ENCODE measurements at regions not wholly inside any gene's neighbourhood (a gene's known extent, or its start where the extent isn't known, plus 50 kb on each side); places are given as distances from the start of the nearest gene placed in this dataset.
"Not testable (repeated sequence)": the region's sequence is repeated elsewhere in the genome, so short reads cannot be mapped to it uniquely, and the experiment has no call there.

DNA sequence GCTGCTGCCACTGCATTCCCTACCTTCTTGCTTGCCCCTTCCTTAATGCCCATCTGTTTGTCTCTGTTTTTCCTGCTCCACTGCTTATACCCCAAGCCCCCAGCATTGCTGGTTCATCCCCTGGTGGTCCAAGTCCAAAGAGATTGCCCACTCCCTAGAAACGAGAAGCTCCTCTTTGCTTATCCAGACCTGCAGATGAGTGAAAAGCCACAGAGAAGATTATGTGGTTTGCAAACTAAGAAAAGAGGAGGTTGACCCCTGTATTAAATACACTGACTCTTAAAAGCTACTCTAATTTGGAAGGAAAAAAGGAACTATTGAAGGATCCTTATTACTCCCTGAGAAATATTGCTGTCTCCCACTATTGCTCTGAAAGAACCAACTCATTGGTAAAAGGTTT is 146.8 kb upstream of the RAB4A start:
- DNase-seq (ENCODE audit: low read depth in 2 of 2, low spot score in 1 of 2): no peak

- no peak for DNase-seq (ENCODE audit: low read depth in 2 of 2, low spot score in 1 of 2)
Observed at GRCh38 chr1:229124520-229125124, 146.3 kb upstream of the RAB4A start.

GRCh38 chr1:229127301-229127700 is 143.6 kb upstream of the RAB4A start:
- no peak for DNase-seq (ENCODE audit: low read depth in 2 of 2, low spot score in 1 of 2)

- no peak for DNase-seq (ENCODE audit: low read depth in 2 of 2, low spot score in 1 of 2)
Observed at GRCh38 chr1:229128066-229128608, 142.8 kb upstream of the RAB4A start.

GRCh38 chr1:229129301-229130027 is 141.4 kb upstream of the RAB4A start:
- no peak for DNase-seq (ENCODE audit: low read depth in 2 of 2, low spot score in 1 of 2)

GRCh38 chr1:229130028-229130668 is 140.8 kb upstream of the RAB4A start:
- no peak for DNase-seq (ENCODE audit: low read depth in 2 of 2, low spot score in 1 of 2)

DNA sequence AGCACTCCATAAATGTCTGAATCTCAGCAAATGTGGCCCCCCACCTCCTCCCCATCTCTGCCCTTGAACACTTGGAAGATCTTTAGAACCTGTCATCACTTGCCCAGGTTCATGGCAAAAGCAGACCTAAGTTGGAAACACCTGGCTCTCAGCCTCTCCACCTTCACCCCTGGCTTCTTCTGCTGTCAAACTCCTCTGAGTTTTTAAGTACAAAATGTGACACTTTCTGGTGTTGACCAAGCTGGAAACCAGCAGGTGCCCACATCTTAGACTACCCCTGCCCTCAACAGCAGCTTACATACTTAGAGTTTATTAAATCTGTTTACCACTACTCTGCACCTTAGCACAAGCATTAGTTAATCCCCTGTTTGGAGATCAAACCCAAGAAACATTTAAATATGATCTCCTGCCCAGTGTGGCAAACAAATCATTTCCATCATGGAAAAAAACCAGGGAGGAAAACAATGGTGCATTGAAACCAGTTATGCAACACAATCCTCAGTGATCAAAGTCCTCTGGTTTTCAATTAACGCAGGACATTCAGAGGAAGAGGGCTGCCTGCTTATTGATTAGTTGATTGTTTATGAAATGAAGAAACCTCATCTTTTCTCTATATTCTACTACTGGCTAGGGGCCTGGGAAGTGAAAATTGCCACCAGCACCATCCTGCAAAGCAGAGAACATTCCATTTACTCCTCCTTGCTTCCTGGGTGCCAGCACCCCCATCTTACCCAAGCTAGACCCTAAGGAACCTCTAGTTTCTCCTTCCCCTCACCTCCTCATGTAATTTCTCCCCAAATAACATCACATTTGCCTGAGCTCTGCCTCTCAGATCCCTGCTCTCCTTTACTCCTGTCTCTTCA is 139.4 kb upstream of the RAB4A start:
- no peak for DNase-seq (ENCODE audit: low read depth in 2 of 2, low spot score in 1 of 2)

DNA sequence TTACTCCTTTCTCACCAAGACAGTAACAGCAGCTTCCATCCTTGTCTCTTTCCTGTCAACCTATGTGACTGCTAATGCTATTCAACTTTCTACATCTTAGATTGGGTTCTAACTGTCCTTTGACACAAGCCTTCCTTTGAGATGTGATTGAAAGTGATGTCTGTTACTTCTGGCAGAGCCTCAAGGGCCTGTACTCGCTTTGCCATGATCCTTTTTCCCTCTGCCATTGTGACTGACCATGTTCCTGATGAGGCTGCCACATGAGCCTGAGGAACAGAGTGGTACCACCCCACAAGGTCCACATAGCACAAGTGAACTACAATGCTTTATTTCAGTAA is 138.8 kb upstream of the RAB4A start:
- DNase-seq (ENCODE audit: low read depth in 2 of 2, low spot score in 1 of 2): no peak

- no peak for DNase-seq (ENCODE audit: low read depth in 2 of 2, low spot score in 1 of 2)
Observed at GRCh38 chr1:229132706-229133105, 138.2 kb upstream of the RAB4A start.

DNA sequence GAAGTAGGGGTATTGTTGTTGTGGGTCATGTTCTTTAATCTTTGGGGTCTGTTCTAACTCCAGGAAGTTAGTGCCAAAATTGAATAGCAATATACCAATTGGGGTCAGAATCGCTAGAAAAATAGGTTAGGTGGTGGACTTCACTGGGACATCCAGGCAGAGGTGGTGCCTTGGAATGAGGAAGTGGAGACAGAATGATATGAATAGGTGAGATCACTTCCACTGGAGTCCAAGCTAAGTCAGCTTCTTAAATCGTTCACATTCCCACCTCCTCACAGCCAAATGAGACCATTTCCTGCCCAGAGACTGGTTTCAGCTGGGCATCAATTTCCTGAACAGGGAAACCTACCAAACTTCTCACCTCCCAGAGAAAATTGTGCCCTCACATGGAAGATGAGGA is 137.8 kb upstream of the RAB4A start:
- no peak for DNase-seq (ENCODE audit: low read depth in 2 of 2, low spot score in 1 of 2)

GRCh38 chr1:229133811-229134210 is 137.1 kb upstream of the RAB4A start:
- DNase-seq (ENCODE audit: low read depth in 2 of 2, low spot score in 1 of 2): no peak

DNA sequence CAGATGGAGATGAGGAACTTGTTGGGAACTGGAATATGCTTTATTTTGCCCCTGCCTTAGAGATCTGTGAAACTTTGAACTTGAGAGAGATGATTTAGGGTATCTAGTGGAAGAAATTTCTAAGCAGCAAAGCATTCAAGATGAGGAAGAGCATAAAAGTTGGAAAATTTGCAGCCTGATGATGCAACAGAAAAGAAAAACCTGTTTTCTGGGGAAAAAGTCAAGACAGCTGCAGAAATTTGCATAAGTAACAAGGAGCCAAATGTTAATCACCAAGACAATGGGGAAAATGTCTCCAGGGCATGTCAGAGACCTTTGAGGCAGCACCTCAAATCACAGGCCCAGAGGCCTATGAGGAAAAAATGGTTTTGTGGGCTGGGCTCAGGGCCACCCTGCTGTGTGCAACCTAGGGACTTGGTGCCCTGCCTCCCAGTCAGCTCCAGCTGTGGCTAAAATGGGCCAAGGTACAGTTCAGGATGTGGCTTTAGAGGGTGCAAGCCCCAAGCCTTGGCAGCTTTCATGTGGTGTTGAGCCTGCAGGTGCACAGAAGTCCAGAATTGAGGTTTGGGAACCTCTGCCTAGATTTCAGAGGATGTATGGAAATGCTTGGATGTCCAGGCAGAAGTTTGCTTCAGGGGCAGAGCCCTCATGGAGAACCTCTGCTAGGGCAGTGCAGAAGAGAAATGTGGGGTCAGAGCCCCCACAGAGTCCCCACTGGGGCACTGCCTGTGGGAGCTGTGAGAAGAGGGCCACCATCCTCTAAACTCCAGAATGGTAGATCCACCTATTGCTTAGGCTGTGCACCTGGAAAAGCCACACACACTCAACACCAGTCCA is 136.3 kb upstream of the RAB4A start:
- DNase-seq (ENCODE audit: low read depth in 2 of 2, low spot score in 1 of 2): not testable (repeated sequence)

DNA sequence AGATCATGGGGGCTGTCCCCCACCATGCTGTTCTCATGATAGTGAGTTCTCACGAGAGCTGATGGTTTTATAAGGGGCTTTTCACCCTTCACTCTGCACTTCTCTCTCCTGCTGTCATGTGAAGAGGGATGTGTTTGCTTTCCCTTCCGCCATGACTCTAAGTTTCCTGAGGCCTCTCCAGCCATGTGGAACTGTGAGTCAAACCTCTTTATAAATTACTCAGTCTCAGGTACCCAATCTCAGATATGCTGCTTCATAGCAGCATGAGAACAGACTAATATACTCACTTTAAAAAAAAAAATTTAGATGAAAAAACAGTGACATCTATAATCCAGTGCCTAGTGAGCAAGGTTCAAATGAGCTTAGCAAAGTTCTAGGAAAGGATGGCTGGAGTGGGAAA is 135.1 kb upstream of the RAB4A start:
- no peak for DNase-seq (ENCODE audit: low read depth in 2 of 2, low spot score in 1 of 2)

DNA sequence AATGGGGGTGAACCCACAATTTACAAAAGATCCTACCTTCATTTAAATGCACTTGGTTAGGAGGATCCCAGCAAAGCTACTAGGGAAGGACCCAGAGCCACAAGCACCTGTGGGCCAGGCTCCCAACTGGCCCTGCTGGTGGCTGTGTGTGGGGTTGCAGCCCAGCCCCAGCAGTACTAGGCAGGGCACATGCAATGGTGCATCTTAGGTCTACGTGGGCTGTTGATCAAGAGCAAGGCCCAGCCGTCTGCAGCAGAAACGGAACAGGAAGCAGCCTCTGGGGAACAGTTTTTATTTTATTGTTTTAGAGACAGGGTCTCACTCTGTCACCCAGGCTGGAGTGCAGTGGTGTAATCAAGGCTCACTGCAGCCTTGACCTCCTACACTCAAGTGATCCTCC is 134.1 kb upstream of the RAB4A start:
- no peak for DNase-seq (ENCODE audit: low read depth in 2 of 2, low spot score in 1 of 2)

- DNase-seq (ENCODE audit: low read depth in 2 of 2, low spot score in 1 of 2): no peak
Observed at GRCh38 chr1:229137271-229137670, 133.6 kb upstream of the RAB4A start.

DNA sequence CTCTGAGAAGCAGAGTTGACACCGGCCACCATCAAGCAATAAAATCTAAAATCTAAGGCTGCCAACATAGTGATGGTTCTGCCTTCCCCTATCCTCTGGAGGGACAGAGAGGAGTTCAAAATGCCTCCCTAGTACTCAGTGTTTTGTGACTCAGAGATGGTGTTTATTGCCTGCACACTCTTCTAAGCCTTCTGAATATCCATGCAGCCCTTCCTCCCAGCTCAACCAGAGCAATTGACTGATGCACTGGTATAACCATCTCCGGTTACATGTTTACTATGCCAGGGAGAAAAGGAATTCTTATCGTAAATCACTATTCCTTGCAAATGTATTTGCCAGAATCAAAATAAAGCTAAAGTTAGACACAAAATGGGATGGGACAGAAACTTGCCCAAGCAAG is 132.9 kb upstream of the RAB4A start:
- DNase-seq (ENCODE audit: low read depth in 2 of 2, low spot score in 1 of 2): no peak

DNA sequence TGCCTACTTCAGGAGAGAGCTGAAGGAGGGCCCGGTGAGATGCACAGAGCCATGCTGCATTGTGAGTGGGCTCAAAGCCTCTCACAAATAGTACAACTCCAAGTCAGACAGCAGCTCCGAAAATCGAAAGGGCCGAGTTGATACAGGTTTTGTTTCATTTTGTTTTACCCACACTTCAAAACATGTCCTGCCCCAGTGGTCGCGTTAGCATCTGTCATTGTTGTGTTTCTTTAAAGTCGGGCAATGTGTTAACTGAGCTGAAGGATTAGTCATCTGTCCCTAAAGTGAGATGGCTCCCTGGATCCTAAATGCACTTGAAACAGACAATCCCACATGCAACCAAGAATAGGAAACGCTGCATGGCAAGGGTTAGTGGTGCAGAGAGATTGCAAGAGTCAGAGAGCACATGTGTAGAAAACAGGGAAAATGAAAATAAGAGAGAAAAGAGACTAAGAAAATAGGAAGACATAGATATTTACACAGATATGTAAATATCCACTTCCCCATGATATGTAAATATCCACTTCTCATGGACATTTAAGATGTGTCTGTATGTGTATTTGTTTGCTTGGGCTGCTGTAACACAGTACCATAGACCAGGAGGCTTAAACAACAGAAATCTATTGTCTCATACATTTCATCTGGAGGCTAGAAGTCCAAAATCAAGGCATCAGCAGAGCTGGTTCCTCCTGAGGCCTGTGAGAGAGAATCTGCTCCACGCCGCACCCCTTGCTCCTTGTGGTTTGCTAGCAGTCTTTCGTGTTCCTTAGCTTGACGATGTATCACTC is 131.4 kb upstream of the RAB4A start:
- no peak for DNase-seq (ENCODE audit: low read depth in 2 of 2, low spot score in 1 of 2)

GRCh38 chr1:229140119-229140396 is 130.9 kb upstream of the RAB4A start:
- DNase-seq (ENCODE audit: low read depth in 2 of 2, low spot score in 1 of 2): no peak

DNA sequence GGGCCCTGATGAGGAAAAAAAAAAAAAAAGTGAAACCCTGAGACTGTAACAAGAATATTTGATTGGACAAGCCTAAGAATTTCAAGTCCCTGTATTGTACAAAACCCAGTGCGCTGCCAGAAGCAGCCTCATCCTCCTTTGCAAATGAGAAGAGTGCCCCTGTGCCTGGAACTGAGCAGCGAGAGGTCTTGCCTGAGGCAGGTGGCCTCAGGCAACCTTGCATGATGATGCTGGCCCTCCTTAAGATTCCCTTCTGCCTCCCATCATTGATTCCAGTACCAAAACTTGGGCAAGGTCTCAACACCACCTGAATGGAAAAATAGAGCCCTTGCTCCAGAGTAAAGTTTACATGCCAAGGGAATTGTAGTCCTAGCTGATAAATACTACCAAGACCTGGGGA is 129.6 kb upstream of the RAB4A start:
- DNase-seq (ENCODE audit: low read depth in 2 of 2, low spot score in 1 of 2): no peak

Measured in stimulated activated CD8-positive, alpha-beta memory T cell treated with anti-CD3 and anti-CD28 coated beads, Interleukin-4, amount 100 ng/mL, for 4 hours (primary cell).